Peyer's patch (tissue), 4 donors: ENCODE measurements at regions not wholly inside any gene's neighbourhood (a gene's known extent, or its start where the extent isn't known, plus 50 kb on each side); places are given as distances from the start of the nearest gene placed in this dataset.

Experiments
- DNase-seq, 3 donors: peaks; one replicate each; pipeline ENCODE4 v3.0.0-alpha.2; 2017 to 2019
- H3K27ac ChIP-seq, 4 donors: fragments of 200-600 bp; sonication (generic); one replicate each; pipeline ENCODE4 v1.5.1; 2016 to 2019
- H3K27me3 ChIP-seq, 2 donors: fragments of 200-600 bp; sonication (generic); one replicate each; pipeline ENCODE4 v1.5.1; 2019
- H3K36me3 ChIP-seq, 3 donors: fragments of 200-600 bp; sonication (generic); one replicate each; pipeline ENCODE4 v1.5.1; 2016 to 2019
- H3K4me1 ChIP-seq, 4 donors: fragments of 200-600 bp; sonication (generic); one replicate each; pipeline ENCODE4 v1.5.1; 2016 to 2019
- H3K4me3 ChIP-seq, 4 donors: fragments of 200-600 bp; sonication (generic); 1 replicate in 3 of 4; 2 replicates in 1 of 4; pipeline ENCODE4 v1.5.1; 2016 to 2019; ENCODE audit warnings: mild to moderate bottlenecking in 1 of 4
- H3K9me3 ChIP-seq, 4 donors: fragments of 200-600 bp; sonication (generic); one replicate each; pipeline ENCODE4 v1.5.1; 2016 to 2019; ENCODE audit warnings: mild to moderate bottlenecking in 1 of 4
- CTCF ChIP-seq, 6 experiments: fragments of 450-650 bp in 4 of 6; fragments of 200-600 bp in 2 of 6; sonication (generic) in 1 of 6; IDR thresholded peaks; one replicate each; pipeline ENCODE4 v1.5.1; 2017 to 2019; ENCODE audit warnings: antibody characterized with exemption in 6 of 6, mild to moderate bottlenecking in 3 of 6, moderate library complexity in 1 of 6
- POLR2A ChIP-seq, 2 donors: fragments of 450-650 bp; IDR thresholded peaks; one replicate each; pipeline ENCODE4 v1.5.1; 2017; ENCODE audit warnings: antibody characterized with exemption in 2 of 2, mild to moderate bottlenecking in 2 of 2, moderate library complexity in 2 of 2

GRCh38 chr10:42973411-42973810 is 103.5 kb upstream of the RET start:
- H3K4me1 ChIP-seq, result no peaks in the 10 kb centered on the region
- DNase-seq, result no peak
- no peak overlapping the region for H3K4me3 ChIP-seq
- no peaks in the 10 kb centered on the region for H3K27me3 ChIP-seq
- H3K27ac ChIP-seq, result no peak overlapping the region
- H3K36me3 ChIP-seq, result no peaks in the 10 kb centered on the region
- TF ChIP-seq CTCF (IDR thresholded peaks at IDR 0.05), result no peak
- TF ChIP-seq POLR2A (IDR thresholded peaks at IDR 0.05), result no peak
- no peaks in the 10 kb centered on the region for H3K9me3 ChIP-seq

- no peak overlapping the region for H3K4me3 ChIP-seq
Measured at GRCh38 chr10:42973870-42974692, 102.8 kb upstream of the RET start.

GRCh38 chr10:42974693-42975002 is 102.2 kb upstream of the RET start:
- Histone ChIP-seq H3K36me3 (no peaks in the 10 kb centered on the region), H3K4me3 (no peak overlapping the region), H3K27ac (no peak overlapping the region), H3K27me3 (no peaks in the 10 kb centered on the region), H3K9me3 (no peaks in the 10 kb centered on the region), H3K4me1 (no peaks in the 10 kb centered on the region)
- DNase-seq, result peak in 1 of 3 donors; percentile 22
- no peak for TF ChIP-seq CTCF (IDR thresholded peaks at IDR 0.05)
- TF ChIP-seq POLR2A (IDR thresholded peaks at IDR 0.05), result no peak

More at GRCh38 chr10:42973870-42974692, 102.8 kb upstream of the RET start:
- Histone ChIP-seq H3K4me1 (no peaks in the 10 kb centered on the region), H3K27ac (no peak overlapping the region), H3K27me3 (no peaks in the 10 kb centered on the region), H3K36me3 (no peaks in the 10 kb centered on the region), H3K9me3 (no peaks in the 10 kb centered on the region)
- peak in 2 of 3 donors; percentile 27 to 32 for DNase-seq
- TF ChIP-seq POLR2A (IDR thresholded peaks at IDR 0.05) (no peak), CTCF (IDR thresholded peaks at IDR 0.05) (no peak)

GRCh38 chr10:42975005-42975493 is 101.8 kb upstream of the RET start:
- H3K27ac ChIP-seq, result no peak overlapping the region
- no peaks in the 10 kb centered on the region for H3K27me3 ChIP-seq
- H3K36me3 ChIP-seq, result no peaks in the 10 kb centered on the region
- H3K9me3 ChIP-seq, result no peaks in the 10 kb centered on the region
- no peak overlapping the region for H3K4me3 ChIP-seq
- TF ChIP-seq CTCF (IDR thresholded peaks at IDR 0.05), result no peak
- no peak for TF ChIP-seq POLR2A (IDR thresholded peaks at IDR 0.05)
- DNase-seq, result peak in 2 of 3 donors; percentile 22 to 35
- no peaks in the 10 kb centered on the region for H3K4me1 ChIP-seq

GRCh38 chr10:42975558-42976340 is 101.1 kb upstream of the RET start:
- H3K9me3 ChIP-seq, result no peaks in the 10 kb centered on the region
- H3K4me1 ChIP-seq, result no peaks in the 10 kb centered on the region
- TF ChIP-seq CTCF (IDR thresholded peaks at IDR 0.05) (no peak), POLR2A (IDR thresholded peaks at IDR 0.05) (no peak)
- no peaks in the 10 kb centered on the region for H3K27me3 ChIP-seq
- no peaks in the 10 kb centered on the region for H3K36me3 ChIP-seq
- H3K4me3 ChIP-seq, result no peak overlapping the region
- no peak overlapping the region for H3K27ac ChIP-seq
- DNase-seq, result peak in 1 of 3 donors; percentile 29
